Right atrium auricular region (tissue), 2 donors: ENCODE measurements at regions not wholly inside any gene's neighbourhood (a gene's known extent, or its start where the extent isn't known, plus 50 kb on each side); places are given as distances from the start of the nearest gene placed in this dataset.
"Not testable (repeated sequence)": the region's sequence is repeated elsewhere in the genome, so short reads cannot be mapped to it uniquely, and the experiment has no call there.

ENCODE experiments used
- DNase-seq: peaks from one replicate; pipeline ENCODE4 v3.0.0-alpha.2; 2019; ENCODE audit warnings: low spot score
- H3K27ac ChIP-seq, 2 donors: fragments of 200-600 bp; sonication (generic); 1 replicate in 1 of 2; 2 replicates in 1 of 2; pipeline ENCODE4 v1.5.1; 2016 to 2019
- H3K27me3 ChIP-seq, 2 donors: fragments of 200-600 bp; sonication (generic); one replicate each; pipeline versions ENCODE4 v1.5.1 to v1.6.0; 2017 to 2019
- H3K36me3 ChIP-seq: fragments of 200-600 bp; sonication (generic); one replicate; pipeline ENCODE4 v1.5.1; 2016
- H3K4me1 ChIP-seq, 2 donors: fragments of 200-600 bp; sonication (generic); one replicate each; pipeline versions ENCODE4 v1.5.1 to v1.6.0; 2017 to 2019
- H3K4me3 ChIP-seq, 2 donors: fragments of 200-600 bp; sonication (generic); 1 replicate in 1 of 2; 2 replicates in 1 of 2; pipeline ENCODE4 v1.5.1; 2017 to 2019; ENCODE audit warnings: mild to moderate bottlenecking in 1 of 2, moderate library complexity in 1 of 2
- H3K9me3 ChIP-seq, 2 donors: fragments of 200-600 bp; sonication (generic); one replicate each; pipeline ENCODE4 v1.5.1; 2019
- TF ChIP-seq, protein P1 (sequence below), 2 donors: fragments of 200-600 bp; sonication (generic); IDR thresholded peaks; one replicate each; pipeline ENCODE4 v1.5.1; 2019; ENCODE audit warnings: antibody characterized with exemption in 2 of 2

DNA sequence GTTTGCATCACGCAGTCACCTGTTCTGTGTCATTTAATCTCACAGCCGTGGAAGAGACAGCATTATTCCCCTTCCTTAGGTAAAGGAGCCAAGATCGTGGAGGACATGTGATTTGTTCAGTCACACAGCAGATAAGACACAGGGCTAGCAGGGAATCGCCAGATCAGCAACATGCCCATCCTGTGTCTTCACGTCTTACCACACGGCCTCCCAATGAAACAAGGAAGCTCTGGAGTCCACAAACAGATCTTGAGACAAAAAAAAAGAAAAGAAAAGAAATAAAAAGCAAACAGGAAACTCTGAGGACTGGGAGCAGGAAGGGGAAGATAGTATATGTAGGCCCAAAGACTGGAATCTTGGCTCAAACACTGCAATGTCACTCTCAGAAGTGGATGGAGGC lies 155.3 kb downstream of the ADSS2 start:
- Histone ChIP-seq H3K9me3 (no peaks in the 10 kb centered on the region), H3K4me3 (no peak overlapping the region), H3K27me3 (no peaks in the 10 kb centered on the region), H3K4me1 (no peaks in the 10 kb centered on the region), H3K27ac (no peak overlapping the region), H3K36me3 (no peaks in the 10 kb centered on the region)
- TF ChIP-seq, protein P1, sequence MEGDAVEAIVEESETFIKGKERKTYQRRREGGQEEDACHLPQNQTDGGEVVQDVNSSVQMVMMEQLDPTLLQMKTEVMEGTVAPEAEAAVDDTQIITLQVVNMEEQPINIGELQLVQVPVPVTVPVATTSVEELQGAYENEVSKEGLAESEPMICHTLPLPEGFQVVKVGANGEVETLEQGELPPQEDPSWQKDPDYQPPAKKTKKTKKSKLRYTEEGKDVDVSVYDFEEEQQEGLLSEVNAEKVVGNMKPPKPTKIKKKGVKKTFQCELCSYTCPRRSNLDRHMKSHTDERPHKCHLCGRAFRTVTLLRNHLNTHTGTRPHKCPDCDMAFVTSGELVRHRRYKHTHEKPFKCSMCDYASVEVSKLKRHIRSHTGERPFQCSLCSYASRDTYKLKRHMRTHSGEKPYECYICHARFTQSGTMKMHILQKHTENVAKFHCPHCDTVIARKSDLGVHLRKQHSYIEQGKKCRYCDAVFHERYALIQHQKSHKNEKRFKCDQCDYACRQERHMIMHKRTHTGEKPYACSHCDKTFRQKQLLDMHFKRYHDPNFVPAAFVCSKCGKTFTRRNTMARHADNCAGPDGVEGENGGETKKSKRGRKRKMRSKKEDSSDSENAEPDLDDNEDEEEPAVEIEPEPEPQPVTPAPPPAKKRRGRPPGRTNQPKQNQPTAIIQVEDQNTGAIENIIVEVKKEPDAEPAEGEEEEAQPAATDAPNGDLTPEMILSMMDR (IDR thresholded peaks at IDR 0.05), result no peak
- no peak for DNase-seq

DNA sequence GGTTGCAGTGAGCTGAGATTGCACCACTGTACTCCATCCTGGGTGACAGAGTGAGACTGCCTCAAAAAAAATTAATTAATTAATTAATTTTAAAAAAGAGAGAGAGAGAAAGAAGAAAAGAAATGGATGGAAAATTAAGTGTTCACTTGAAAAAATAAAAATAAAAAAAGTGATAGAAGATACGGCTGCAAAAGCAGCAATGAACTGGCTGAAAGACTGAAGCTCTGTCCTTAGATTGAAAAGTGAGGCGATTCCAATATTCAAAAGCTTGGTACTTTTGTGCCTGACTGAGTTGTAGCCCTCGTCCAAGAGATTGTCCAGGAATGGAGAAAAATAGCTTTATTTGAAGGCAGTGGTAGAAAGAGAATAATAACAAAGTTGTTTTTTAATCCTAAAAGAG lies 154.6 kb downstream of the ADSS2 start:
- H3K4me3 ChIP-seq, result no peak overlapping the region
- H3K27me3 ChIP-seq, result no peaks in the 10 kb centered on the region
- H3K27ac ChIP-seq, result no peak overlapping the region
- no peaks in the 10 kb centered on the region for H3K36me3 ChIP-seq
- no peaks in the 10 kb centered on the region for H3K4me1 ChIP-seq
- TF ChIP-seq, protein P1 (IDR thresholded peaks at IDR 0.05), result no peak
- DNase-seq, result no peak
- H3K9me3 ChIP-seq, result no peaks in the 10 kb centered on the region

DNA sequence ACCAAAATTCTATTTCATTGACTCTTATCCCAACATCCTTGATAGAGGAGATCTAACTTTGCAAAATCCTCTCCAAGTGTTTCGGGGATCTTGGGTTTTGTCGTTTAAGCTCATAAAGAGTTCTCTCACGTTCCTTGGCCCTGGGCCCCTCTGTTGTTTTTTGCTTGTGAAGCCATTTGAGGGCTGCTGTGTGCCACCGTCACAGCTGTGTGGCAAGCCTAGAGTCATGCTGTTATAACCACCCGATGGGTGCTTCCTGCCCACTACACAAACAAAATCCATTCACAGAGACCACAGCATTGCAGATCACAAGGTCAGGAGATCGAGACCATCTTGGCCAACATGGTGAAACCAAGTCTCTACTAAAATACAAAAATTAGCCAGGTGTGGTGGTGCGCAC lies 154.1 kb downstream of the ADSS2 start:
- no peak overlapping the region for H3K27ac ChIP-seq
- H3K4me3 ChIP-seq, result no peak overlapping the region
- no peaks in the 10 kb centered on the region for H3K4me1 ChIP-seq
- TF ChIP-seq, protein P1 (IDR thresholded peaks at IDR 0.05), result no peak
- H3K27me3 ChIP-seq, result no peaks in the 10 kb centered on the region
- no peaks in the 10 kb centered on the region for H3K9me3 ChIP-seq
- no peak for DNase-seq
- no peaks in the 10 kb centered on the region for H3K36me3 ChIP-seq

DNA sequence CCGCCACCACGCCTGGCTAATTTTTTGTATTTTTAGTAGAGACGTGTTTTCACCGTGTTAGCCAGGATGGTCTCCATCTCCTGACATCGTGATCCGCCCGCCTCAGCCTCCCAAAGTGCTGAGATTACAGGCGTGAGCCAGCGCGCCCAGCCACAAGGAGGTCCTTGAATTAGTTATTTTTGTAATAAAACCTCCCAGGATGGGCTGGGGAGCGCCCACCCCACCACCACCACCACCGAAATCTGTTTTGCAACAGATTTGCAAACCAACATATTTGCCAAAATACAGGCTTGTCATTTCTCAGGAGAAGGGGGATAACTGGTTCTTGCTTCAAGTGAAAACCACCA lies 151.7 kb downstream of the ADSS2 start:
- Histone ChIP-seq H3K27ac (peak overlapping the region in 1 of 2 donors; percentile 52), H3K4me3 (peak overlapping the region in 1 of 2 donors; percentile 45)
- H3K9me3 ChIP-seq, DNase-seq, H3K36me3 ChIP-seq, H3K27me3 ChIP-seq, H3K4me1 ChIP-seq: not testable (repeated sequence)

DNA sequence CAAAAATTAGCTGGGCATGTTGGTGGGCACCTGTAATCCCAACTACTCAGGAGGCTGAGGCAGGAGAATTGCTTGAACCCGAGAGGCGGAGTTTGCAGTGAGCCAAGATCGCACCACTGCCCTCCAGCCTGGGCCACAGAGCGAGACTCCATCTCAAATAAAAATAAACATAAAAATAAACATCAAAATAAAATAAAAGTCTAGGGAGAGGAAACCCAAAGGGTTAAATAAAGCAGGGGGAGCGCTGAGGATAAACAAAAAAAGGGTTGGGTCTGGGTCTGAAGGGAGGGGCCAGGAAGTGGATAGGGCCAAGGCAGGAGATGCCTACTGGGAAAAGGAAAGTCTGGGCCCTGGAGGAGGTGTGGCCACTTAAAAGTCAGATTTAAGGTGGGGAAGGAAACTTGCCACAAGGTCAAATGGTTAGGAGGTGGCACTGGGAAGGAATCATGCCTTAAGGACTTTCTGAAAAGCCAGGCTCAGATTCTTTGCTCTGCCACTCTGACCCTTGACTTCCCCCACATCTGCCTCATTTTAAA lies 150.0 kb downstream of the ADSS2 start:
- no peaks in the 10 kb centered on the region for H3K36me3 ChIP-seq
- no peak for DNase-seq
- H3K27me3 ChIP-seq, result no peaks in the 10 kb centered on the region
- H3K4me3 ChIP-seq, result no peak overlapping the region
- TF ChIP-seq, protein P1 (IDR thresholded peaks at IDR 0.05), result no peak
- H3K4me1 ChIP-seq, result no peaks in the 10 kb centered on the region
- no peaks in the 10 kb centered on the region for H3K9me3 ChIP-seq
- H3K27ac ChIP-seq, result no peak overlapping the region

DNA sequence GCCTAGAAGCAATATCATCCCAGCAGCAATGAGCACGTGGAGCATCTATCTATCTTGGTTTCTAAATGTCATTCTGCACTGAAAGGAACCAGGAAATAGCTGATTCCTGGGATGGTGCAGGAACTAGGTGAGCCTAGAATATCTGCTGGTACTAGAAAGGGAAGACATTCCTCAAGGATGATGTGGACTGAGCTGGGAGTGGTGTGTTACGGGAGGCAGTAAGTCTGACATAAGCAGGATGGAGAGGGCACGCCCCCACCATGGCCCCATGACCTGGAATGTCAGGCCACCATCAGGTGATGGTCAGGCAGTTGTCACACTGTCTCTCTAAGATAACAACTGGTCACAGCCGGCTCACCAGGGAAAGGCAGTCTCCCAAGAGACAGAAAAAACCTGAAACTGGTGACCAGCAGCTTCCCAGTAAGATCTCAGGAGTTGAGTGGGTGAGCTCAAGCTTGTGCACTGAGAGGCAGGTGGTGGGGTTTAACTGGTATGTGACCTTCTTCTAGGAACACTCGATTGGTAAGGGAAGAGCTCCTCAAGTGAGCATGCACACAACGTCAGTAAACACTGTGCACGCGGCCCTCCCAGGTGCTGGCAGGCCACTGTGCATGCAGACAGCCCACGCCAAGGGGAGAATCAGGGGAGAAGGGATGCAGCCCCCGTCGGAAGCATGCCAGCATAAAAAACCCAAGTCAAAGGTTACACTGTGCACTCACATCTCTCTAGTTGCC lies 148.7 kb downstream of the ADSS2 start:
- no peaks in the 10 kb centered on the region for H3K27me3 ChIP-seq
- no peaks in the 10 kb centered on the region for H3K36me3 ChIP-seq
- DNase-seq, result no peak
- no peak overlapping the region for H3K4me3 ChIP-seq
- TF ChIP-seq, protein P1 (IDR thresholded peaks at IDR 0.05), result no peak
- H3K4me1 ChIP-seq, result no peaks in the 10 kb centered on the region
- no peaks in the 10 kb centered on the region for H3K9me3 ChIP-seq
- no peak overlapping the region for H3K27ac ChIP-seq
